HEK293T (cell line): ENCODE measurements at regions not wholly inside any gene's neighbourhood (a gene's known extent, or its start where the extent isn't known, plus 50 kb on each side); places are given as distances from the start of the nearest gene placed in this dataset.

Source experiments
- BHLHE40 ChIP-seq: fragments of 450-650 bp; IDR thresholded peaks from 2 replicates; pipeline ENCODE4 v1.6.1; 2016; ENCODE audit warnings: mild to moderate bottlenecking, moderate library complexity, borderline replicate concordance
- FOXK2 ChIP-seq: fragments of 450-650 bp; IDR thresholded peaks from 2 replicates; pipeline ENCODE4 v1.6.1; 2016; ENCODE audit warnings: mild to moderate bottlenecking
- NFRKB ChIP-seq: fragments of 450-650 bp; IDR thresholded peaks from 2 replicates; pipeline ENCODE4 v1.6.1; 2016; ENCODE audit warnings: mild to moderate bottlenecking, moderate library complexity

- TF ChIP-seq BHLHE40 = no peak
- TF ChIP-seq NFRKB = no peak
- TF ChIP-seq FOXK2 = no peak
Observed at GRCh38 chr2:114024326-114024725, 134.4 kb downstream of the ACTR3 start.
